Cardiac fibroblast (primary cell): ENCODE measurements at regions not wholly inside any gene's neighbourhood (a gene's known extent, or its start where the extent isn't known, plus 50 kb on each side); places are given as distances from the start of the nearest gene placed in this dataset.

Experiments
- DNase-seq, 2 donors: peaks; one replicate each; pipeline versions ENCODE4 v3.0.0 to v3.0.0-alpha.2; 2010; ENCODE audit warnings: low read depth in 2 of 2
- H3K4me3 ChIP-seq, 2 donors: replicated peaks in 1 of 2; 1 replicate in 1 of 2; 2 replicates in 1 of 2; pipeline ENCODE4 v1.5.1; 2011; ENCODE audit warnings: low read depth in 2 of 2, low read length in 2 of 2, mild to moderate bottlenecking in 2 of 2, moderate library complexity in 1 of 2
- CTCF ChIP-seq: IDR thresholded peaks from one replicate; pipeline ENCODE4 v1.5.1; 2011; ENCODE audit warnings: low read depth, mild to moderate bottlenecking, low read length, inconsistent platforms

GRCh38 chr3:69590111-69590510, 149.2 kb upstream of the MITF start:
- DNase-seq: no peak
- TF ChIP-seq CTCF: no peak
- H3K4me3 ChIP-seq: no peak overlapping the region

DNA sequence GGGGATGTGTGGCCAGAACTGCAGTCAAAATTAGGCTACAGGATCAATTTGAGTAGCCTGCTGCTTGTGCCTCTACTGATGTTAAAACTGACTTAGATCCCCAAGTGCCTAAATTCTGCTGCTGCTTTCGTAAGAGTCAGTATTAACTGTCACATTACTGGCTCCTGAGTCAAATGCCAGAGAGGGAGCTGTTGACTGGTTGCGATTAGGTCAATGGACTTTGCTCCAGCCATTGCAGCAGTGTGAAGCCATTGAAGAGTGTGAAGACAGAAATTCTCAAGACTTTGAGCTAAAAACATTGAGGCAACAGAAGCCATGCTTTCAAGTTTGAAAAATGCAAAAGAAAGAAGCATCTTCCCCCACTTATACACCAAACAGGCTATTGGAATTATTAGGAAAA, 151.1 kb upstream of the MITF start:
- DNase-seq: no peak
- TF ChIP-seq CTCF: no peak
- H3K4me3 ChIP-seq: no peak overlapping the region

DNA sequence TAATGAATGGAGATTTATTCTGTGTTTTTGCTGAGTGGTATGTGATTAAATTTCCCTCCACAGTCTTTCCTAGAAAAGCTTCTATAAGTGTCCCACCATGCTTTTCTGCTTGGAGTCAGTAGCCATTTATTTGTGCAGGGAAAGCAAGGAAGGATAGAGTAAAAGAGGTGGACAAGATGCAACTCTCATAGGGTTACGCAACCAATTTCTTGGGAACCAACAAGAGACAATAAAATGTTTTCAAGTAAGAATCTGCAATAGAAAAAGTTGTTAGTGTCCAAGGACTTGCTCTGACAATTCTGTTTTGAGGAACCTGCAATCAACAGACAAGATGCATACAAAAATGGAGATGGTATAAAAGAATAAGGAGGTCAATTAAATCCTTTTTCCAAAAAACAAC, 153.8 kb upstream of the MITF start:
- no peak overlapping the region for H3K4me3 ChIP-seq
- no peak for TF ChIP-seq CTCF

DNA sequence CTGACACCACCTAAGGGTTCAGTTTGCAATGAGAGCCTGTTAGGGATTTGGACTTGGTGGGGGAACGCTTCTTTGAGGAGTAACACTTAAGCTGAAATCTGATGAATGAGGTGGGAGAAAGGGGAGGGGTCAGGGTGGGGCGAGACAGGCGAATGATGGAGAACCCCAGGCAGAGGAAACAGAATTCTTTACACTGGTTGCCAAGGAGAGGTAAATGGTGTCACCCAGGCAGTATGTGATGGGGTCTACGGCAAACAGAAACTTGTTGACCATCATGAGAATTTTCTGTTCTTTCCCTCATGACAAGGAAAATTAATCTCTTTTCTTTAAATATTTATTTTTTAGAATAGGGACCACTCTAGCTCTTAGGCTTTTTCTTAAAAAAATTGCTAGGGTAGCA, 157.2 kb upstream of the MITF start:
- TF ChIP-seq CTCF: no peak
- H3K4me3 ChIP-seq: no peak overlapping the region
- DNase-seq: no peak

More for the DNA sequence above, 153.8 kb upstream of the MITF start:
- DNase-seq: no peak

- H3K4me3 ChIP-seq: no peak overlapping the region
- TF ChIP-seq CTCF: no peak
- no peak for DNase-seq
Observed at GRCh38 chr3:69579306-69580041, 159.8 kb upstream of the MITF start.

DNA sequence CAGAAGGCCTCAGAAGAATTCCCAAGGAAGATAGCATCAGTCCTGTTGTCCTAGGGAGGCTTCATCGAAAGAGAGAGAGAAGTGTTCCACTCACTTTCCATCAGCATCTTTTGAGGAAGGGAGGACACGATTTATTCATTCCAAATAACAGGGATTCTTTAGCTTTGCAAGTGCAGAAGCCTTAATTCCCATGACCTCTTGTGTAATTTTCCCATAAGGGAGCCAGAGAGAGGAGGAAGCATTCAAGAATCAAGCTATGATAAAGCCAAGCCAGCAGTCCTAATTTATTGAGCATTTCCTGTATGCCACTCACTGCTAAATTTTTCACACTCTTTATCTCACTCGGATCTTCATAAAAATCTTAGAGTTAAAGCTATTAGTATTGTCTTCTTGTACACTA, 169.7 kb upstream of the MITF start:
- H3K4me3 ChIP-seq: no peak overlapping the region
- TF ChIP-seq CTCF: no peak

DNA sequence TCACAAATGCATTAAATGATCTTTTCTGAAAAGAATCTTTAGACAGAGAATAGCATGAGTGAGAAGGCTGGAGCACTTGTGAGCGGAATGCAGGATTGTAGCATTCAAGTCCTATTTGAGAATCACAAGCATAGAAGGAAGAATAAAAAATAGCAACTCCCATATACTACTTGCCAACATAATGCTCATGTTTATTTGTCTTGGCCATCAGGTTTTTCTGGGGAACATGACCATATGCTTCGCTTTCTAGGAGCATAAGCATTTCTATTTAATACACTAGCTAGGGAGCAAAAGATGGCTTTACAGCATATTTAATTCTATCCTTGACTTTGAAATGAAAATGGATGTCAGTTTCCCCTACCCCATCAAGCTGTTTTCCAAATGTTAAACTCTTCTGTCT, 170.3 kb upstream of the MITF start:
- TF ChIP-seq CTCF: no peak
- peak in 1 of 2 donors; percentile 2 for DNase-seq
- H3K4me3 ChIP-seq: no peak overlapping the region

More for the DNA sequence above, 169.7 kb upstream of the MITF start:
- peak in 1 of 2 donors; percentile 38 for DNase-seq
